SK-N-SH treated with all-trans-retinoic acid at 6 μM for 48 hours (cell line): ENCODE measurements at regions not wholly inside any gene's neighbourhood (a gene's known extent, or its start where the extent isn't known, plus 50 kb on each side); places are given as distances from the start of the nearest gene placed in this dataset.

Experiments
- CSRNP3 ChIP-seq: fragments of 250-450 bp; sonication (Bioruptor Pico); IDR thresholded peaks from 2 replicates; pipeline ENCODE4 v1.5.1; 2021; ENCODE audit warnings: mild to moderate bottlenecking, moderate library complexity
- RARB ChIP-seq: fragments of 250-450 bp; sonication (Bioruptor Pico); IDR thresholded peaks from 2 replicates; pipeline ENCODE4 v1.8.0; 2021; ENCODE audit warnings: mild to moderate bottlenecking, moderate library complexity

GRCh38 chr18:60112369-60112768 lies 212.6 kb downstream of the PMAIP1 start:
- no peak for TF ChIP-seq CSRNP3 (CRISPR knock-in tag)
- no peak for TF ChIP-seq RARB (CRISPR knock-in tag)
